PC-9 (cell line): ENCODE measurements at regions not wholly inside any gene's neighbourhood (a gene's known extent, or its start where the extent isn't known, plus 50 kb on each side); places are given as distances from the start of the nearest gene placed in this dataset.

Experiments used
- BruUV-seq: library from RNA; stranded (reverse); fragments of 400-500 nt; replicated peaks from 2 replicates; lab custom pipeline; 2021; lab: Mats Ljungman, UMichigan
- CTCF ChIA-PET: fragments of 300-600 bp; sonication (Branson Sonifier 250); formaldehyde crosslinking; loops from one replicate; lab custom pipeline; 2022; ENCODE audit warnings: antibody characterized with exemption; lab: Charles Lee
- POLR2A ChIA-PET: fragments of 300-600 bp; sonication (Branson Sonifier 250); formaldehyde crosslinking; loops from one replicate; lab custom pipeline; 2022; ENCODE audit warnings: antibody characterized with exemption; ENCODE audit not compliant: unreplicated experiment; lab: Charles Lee
- DNase-seq, 2 experiments: peaks; one replicate each; pipeline versions ENCODE4 v3.0.0 to v3.0.0-alpha.2; 2015 to 2022; ENCODE audit warnings: mixed read lengths in 1 of 2
- H2AFZ ChIP-seq: fragments of 200-600 bp; sonication (generic); 2 replicates; pipeline ENCODE4 v1.8.1; 2017; ENCODE audit warnings: antibody characterized with exemption
- H3F3A ChIP-seq: fragments of 200-600 bp; sonication (generic); 2 replicates; pipeline ENCODE4 v1.8.1; 2017; ENCODE audit warnings: antibody characterized with exemption, mild to moderate bottlenecking, low read depth; ENCODE audit not compliant: insufficient read depth
- H3K27ac ChIP-seq: fragments of 200-600 bp; sonication (generic); 2 replicates; pipeline ENCODE4 v1.6.1; 2016; ENCODE audit warnings: mixed run types
- H3K27me3 ChIP-seq: fragments of 200-600 bp; sonication (generic); 2 replicates; pipeline ENCODE4 v1.6.1; 2016; ENCODE audit warnings: low read depth, mixed run types; ENCODE audit not compliant: insufficient read depth
- H3K36me3 ChIP-seq: fragments of 200-600 bp; sonication (generic); 2 replicates; pipeline ENCODE4 v1.6.1; 2016; ENCODE audit warnings: low read depth, mixed run types
- H3K4me1 ChIP-seq: fragments of 200-600 bp; sonication (generic); replicated peaks from 2 replicates; pipeline ENCODE4 v1.6.1; 2016; ENCODE audit warnings: mixed run types; ENCODE audit not compliant: insufficient read depth
- H3K4me2 ChIP-seq: fragments of 200-600 bp; sonication (generic); 2 replicates; pipeline ENCODE4 v1.6.1; 2017; ENCODE audit warnings: mixed run types
- H3K4me3 ChIP-seq: fragments of 200-600 bp; sonication (generic); 2 replicates; pipeline ENCODE4 v1.6.1; 2016; ENCODE audit warnings: mixed run types
- H3K79me2 ChIP-seq: fragments of 200-600 bp; sonication (generic); 2 replicates; pipeline ENCODE4 v1.6.1; 2017; ENCODE audit warnings: low read depth, mixed run types
- H3K9me2 ChIP-seq: fragments of 200-600 bp; sonication (generic); 2 replicates; pipeline ENCODE4 v1.8.1; 2017; ENCODE audit warnings: mild to moderate bottlenecking; ENCODE audit not compliant: insufficient read depth
- H3K9me3 ChIP-seq: fragments of 200-600 bp; sonication (generic); 2 replicates; pipeline ENCODE4 v1.8.1; 2016; ENCODE audit warnings: low read depth; ENCODE audit not compliant: insufficient read depth
- H4K20me1 ChIP-seq: fragments of 200-600 bp; sonication (generic); 2 replicates; pipeline ENCODE4 v1.8.1; 2017; ENCODE audit not compliant: insufficient read depth
- CTCF ChIP-seq: fragments of 200-600 bp; sonication (generic); conservative IDR thresholded peaks from 2 replicates; pipeline ENCODE4 v1.6.1; 2017; ENCODE audit warnings: mixed run types, antibody characterized with exemption, mild to moderate bottlenecking, moderate library complexity
- EZH2 ChIP-seq: fragments of 200-600 bp; sonication (generic); IDR thresholded peaks from 2 replicates; pipeline ENCODE4 v1.8.0; 2017; ENCODE audit warnings: antibody characterized with exemption, low read depth
- intact Hi-C: fragments of 100-400 bp; cut with micrococcal nuclease; formaldehyde crosslinking; loops from one replicate; pipeline ENCODE4 v1.10.0; 2022; ENCODE audit not compliant: unreplicated experiment

DNA sequence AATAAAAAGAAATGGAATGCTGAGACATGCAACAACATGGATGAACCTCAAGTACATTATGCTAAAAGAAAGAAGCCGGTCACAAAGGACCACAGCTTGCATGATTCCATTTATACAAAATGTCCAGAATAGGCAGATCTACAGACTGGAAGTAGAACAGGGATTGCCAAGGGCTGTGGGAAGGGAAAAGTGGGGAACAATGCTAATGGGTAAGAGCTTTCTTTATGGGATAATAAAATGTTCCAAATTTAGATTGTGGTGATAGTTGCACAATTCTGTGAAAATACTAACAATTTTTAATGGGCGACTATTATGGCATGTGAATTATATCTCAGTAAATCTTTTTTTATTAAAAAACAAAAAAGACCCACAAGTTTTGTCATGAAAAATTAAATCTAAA is 106.2 kb downstream of the TMCO5A start:
- TF ChIP-seq CTCF (no peak), EZH2 (no peak)
- POLR2A ChIA-PET: no interaction called here
- no peaks in the 10 kb centered on the region for H3K36me3 ChIP-seq
- H3F3A ChIP-seq: no peaks in the 10 kb centered on the region
- CTCF ChIA-PET: no interaction called here
- H3K27ac ChIP-seq: no peak overlapping the region
- no peaks in the 10 kb centered on the region for H3K27me3 ChIP-seq
- DNase-seq: no peak
- no peak overlapping the region for H3K4me2 ChIP-seq
- no peaks in the 10 kb centered on the region for H3K9me3 ChIP-seq
- H2AFZ ChIP-seq: no peak overlapping the region
- H3K9me2 ChIP-seq: no peaks in the 10 kb centered on the region
- H3K79me2 ChIP-seq: no peaks in the 10 kb centered on the region
- H3K4me1 ChIP-seq: no peaks in the 10 kb centered on the region
- intact Hi-C loops: no loop called here
- no TSS peak for BruUV-seq
- H3K4me3 ChIP-seq: no peak overlapping the region
- H4K20me1 ChIP-seq: no peaks in the 10 kb centered on the region

DNA sequence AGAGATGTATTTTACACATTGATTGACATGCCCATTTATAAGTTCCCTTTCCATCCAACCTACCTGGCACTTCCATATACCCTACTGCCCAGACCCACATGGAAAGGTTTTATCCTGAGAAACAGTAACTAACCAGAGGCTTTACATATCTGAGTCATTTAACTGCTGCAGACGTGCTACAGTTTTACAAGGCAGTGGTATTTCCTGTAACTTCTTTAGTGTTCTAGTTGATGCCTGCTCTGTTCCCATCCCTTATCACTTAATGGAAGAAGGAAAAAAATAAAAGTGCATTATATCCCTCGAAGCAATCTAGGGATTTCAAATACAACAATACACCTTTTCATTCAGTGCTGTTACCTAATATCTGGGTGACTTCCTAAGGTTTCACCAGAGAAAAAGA is 107.1 kb downstream of the TMCO5A start:
- Histone ChIP-seq H4K20me1 (no peaks in the 10 kb centered on the region), H3K27ac (no peak overlapping the region), H3K9me2 (no peaks in the 10 kb centered on the region), H3K4me3 (no peak overlapping the region), H3K4me2 (no peak overlapping the region), H3K4me1 (no peaks in the 10 kb centered on the region), H2AFZ (no peak overlapping the region), H3K27me3 (no peaks in the 10 kb centered on the region), H3K36me3 (no peaks in the 10 kb centered on the region), H3K9me3 (no peaks in the 10 kb centered on the region), H3K79me2 (no peaks in the 10 kb centered on the region), H3F3A (no peaks in the 10 kb centered on the region)
- no peak for DNase-seq
- BruUV-seq: no TSS peak
- intact Hi-C loops: no loop called here
- TF ChIP-seq EZH2 (no peak), CTCF (no peak)
- ChIA-PET POLR2A (no interaction called here), CTCF (no interaction called here)

GRCh38 chr15:38042211-38042610 is 107.8 kb downstream of the TMCO5A start:
- no peaks in the 10 kb centered on the region for H3F3A ChIP-seq
- H3K27ac ChIP-seq: no peak overlapping the region
- BruUV-seq: no TSS peak
- no peaks in the 10 kb centered on the region for H3K79me2 ChIP-seq
- H3K36me3 ChIP-seq: no peaks in the 10 kb centered on the region
- H3K4me1 ChIP-seq: no peaks in the 10 kb centered on the region
- H3K9me3 ChIP-seq: no peaks in the 10 kb centered on the region
- H4K20me1 ChIP-seq: no peaks in the 10 kb centered on the region
- CTCF ChIA-PET: no interaction called here
- TF ChIP-seq CTCF: no peak
- TF ChIP-seq EZH2: no peak
- no peak for DNase-seq
- no peaks in the 10 kb centered on the region for H3K9me2 ChIP-seq
- H2AFZ ChIP-seq: no peak overlapping the region
- intact Hi-C loops: no loop called here
- no peak overlapping the region for H3K4me2 ChIP-seq
- POLR2A ChIA-PET: no interaction called here
- no peaks in the 10 kb centered on the region for H3K27me3 ChIP-seq
- no peak overlapping the region for H3K4me3 ChIP-seq
